GM18867 (cell line): ENCODE measurements at regions not wholly inside any gene's neighbourhood (a gene's known extent, or its start where the extent isn't known, plus 50 kb on each side); places are given as distances from the start of the nearest gene placed in this dataset.

ENCODE experiments used
- ATAC-seq: cut with Tn5 transposase; IDR thresholded peaks from one replicate; pipeline ENCODE4 v1.9.1; 2021; ENCODE audit warnings: mild to moderate bottlenecking, moderate library complexity; ENCODE audit not compliant: unreplicated experiment

- no peak for ATAC-seq
Measured at GRCh38 chr7:94264756-94265155, 129.9 kb upstream of the COL1A2 start.

DNA sequence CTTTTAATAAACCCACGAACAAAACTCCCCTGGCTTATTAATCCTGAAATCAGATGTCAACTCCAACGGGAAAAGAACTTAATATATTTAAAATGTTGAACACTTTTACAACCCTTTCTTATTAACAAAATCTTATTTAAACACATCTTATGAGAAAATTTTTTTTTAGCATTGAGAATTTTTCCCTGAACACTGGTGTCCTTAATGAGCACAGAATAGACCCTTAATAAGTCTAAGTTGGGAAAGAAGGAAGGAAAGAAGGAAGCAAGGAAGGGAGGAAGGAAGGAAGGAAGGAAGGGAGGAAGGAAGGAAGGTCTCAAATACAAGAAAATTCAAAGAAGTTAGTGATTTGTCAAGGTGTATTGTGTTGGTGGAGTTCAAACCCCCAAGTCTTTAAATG, 129.2 kb upstream of the COL1A2 start:
- ATAC-seq: no peak

- no peak for ATAC-seq
Measured at GRCh38 chr7:94266238-94266644, 128.5 kb upstream of the COL1A2 start.

GRCh38 chr7:94270772-94271171, 123.9 kb upstream of the COL1A2 start:
- ATAC-seq: no peak

- no peak for ATAC-seq
Measured at GRCh38 chr7:94272821-94273583, 121.7 kb upstream of the COL1A2 start.

DNA sequence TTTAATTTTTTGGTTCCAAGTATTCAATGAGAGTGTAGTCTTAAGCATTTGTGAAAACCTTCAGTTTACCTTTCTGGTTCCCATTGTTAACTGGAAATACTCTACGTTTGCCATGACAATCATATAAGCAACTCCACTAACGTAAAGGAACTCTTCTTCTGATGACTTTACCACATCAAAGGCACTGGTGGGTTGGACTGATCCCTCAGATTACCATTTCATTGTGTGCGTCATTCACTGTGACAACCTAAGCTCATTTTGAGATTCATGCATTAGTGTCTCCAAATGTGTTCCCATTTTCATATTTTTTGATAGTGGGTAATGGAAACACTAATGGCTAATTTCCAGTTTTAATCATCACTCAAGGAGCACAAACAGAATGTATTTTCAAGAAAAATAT, 119.9 kb upstream of the COL1A2 start:
- no peak for ATAC-seq

GRCh38 chr7:94276027-94276426, 118.7 kb upstream of the COL1A2 start:
- ATAC-seq: no peak

DNA sequence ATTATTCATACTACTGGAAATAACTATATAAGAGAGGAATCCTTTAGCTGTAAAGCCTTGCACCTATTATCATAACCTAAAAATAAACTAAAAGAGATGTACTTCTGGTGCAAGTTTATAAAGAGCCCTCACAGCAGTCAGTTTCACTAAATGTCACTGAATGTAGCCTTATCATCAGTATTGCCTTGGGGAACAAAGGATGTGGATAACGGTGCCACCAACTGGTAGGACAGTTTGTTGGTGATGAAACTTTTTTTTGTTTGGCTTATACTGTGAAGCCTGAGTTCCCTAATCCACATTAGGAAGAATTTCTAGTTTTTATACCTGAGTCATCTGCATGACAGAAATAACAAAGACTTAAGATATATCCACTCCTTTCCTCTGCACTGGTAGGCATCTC, 117.9 kb upstream of the COL1A2 start:
- peak; percentile 70 for ATAC-seq

- peak; percentile 8 for ATAC-seq
Measured at GRCh38 chr7:94277236-94277635, 117.5 kb upstream of the COL1A2 start.

DNA sequence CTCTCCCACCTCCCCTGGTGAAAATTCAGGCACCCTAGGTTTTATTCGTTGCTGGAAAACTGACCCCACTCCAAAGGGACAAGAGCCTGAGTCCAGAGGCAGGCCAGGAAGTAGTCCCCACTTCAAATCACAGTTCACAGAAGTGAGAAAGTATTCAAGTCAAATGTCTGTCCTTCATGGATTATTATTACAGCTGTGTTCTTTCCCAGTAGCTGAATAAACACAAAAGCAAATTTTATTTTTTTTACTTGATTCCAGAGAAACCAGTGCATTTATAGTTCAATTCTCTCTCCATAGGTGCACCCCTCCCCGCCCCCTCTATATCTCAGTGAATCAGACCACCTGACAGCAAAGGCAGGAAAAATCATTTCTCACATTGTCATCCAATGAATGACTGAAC, 113.8 kb upstream of the COL1A2 start:
- ATAC-seq: no peak

DNA sequence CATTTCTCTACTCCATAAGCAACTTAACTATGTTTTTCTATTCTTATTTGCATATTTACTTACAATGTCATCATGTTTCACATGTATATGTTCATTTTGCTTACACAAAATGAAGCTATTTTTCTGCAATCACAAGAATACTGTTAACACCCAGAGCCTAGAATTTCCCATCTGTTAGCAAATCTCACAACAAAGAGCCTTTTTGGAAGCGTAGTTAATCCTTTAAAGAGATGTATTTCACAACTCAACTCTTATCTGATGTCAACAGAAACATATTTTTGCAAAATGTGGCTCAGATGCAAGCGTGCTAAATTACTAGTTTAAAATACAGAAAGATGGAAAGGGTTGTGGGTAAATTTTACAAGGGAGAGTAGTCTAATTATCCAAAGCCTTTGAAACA, 110.6 kb upstream of the COL1A2 start:
- ATAC-seq: no peak

GRCh38 chr7:94286111-94286510, 108.6 kb upstream of the COL1A2 start:
- no peak for ATAC-seq

GRCh38 chr7:94288096-94288495, 106.6 kb upstream of the COL1A2 start:
- ATAC-seq: no peak

GRCh38 chr7:94289071-94289470, 105.6 kb upstream of the COL1A2 start:
- no peak for ATAC-seq

DNA sequence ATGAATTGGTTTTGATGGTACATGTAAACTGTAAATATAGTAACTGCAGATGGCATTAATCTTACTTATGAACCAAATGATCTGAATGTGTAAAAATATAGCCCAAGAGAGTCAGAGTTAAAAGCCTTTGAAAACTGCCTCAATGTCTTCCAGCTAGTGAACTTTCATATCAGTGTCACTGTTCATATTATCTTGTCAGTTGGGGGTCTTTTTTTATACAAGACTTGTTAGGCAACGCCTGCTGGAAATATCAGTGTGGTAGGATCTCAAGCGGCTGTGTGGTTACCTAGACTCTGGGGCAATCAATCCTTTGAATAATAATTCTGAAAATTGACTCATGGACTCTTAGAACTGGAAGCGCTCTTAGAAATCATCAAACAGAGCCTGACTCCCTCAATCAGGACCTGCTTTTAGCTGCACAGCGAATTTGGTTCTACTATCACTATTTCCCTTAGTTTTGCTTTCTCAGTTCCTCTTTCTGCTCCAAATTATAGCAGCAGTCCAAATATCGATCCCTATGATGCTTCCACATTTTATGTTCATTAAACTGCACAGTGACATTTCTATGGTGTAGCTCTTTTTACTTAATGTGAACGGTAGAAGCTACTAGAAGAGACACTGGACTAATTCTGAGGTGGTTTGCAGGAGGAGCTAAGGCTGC, 100.1 kb upstream of the COL1A2 start:
- no peak for ATAC-seq

GRCh38 chr7:94295850-94296249, 98.8 kb upstream of the COL1A2 start:
- ATAC-seq: no peak

GRCh38 chr7:94296881-94297280, 97.8 kb upstream of the COL1A2 start:
- no peak for ATAC-seq

- no peak for ATAC-seq
Measured at GRCh38 chr7:94297397-94297838, 97.3 kb upstream of the COL1A2 start.

DNA sequence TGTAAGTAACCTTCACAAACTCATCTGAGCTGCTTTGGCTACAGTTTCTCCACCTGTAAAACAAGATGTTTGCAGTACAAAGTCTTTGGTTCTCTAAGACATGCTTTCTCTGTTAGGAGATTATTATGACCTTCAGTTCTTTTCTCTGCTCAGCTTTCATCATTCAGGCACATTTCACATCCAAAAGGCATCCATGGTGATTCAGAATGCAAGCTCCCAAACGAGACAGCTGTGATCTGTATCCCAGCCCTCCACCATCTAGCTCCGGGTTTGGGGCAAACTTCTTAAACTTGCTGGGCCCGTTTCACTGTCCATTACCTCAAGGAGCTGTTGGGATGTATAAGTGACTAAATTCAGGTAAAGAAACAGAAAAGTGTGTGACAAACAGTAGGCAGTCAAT, 95.8 kb upstream of the COL1A2 start:
- ATAC-seq: no peak

GRCh38 chr7:94300176-94300835, 94.4 kb upstream of the COL1A2 start:
- no peak for ATAC-seq

- no peak for ATAC-seq
Measured at GRCh38 chr7:94301024-94301586, 93.6 kb upstream of the COL1A2 start.

DNA sequence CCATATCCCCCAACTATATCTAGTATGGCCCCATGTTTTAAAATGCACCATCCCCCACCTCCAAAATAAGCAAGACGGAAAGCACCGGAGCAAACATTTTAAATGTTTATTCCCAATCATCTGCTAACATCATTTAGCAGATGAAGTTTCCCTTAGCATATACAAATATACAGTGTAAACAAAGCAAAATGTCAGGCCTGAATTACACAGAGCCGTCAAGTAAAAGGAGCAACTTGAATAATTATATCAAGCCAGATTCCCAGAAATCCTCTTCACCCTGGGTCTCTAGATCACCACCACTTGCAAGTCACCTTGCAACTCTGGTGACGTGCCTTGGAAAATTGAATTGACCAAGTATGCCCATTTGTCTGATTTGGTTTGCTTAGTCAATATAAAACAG, 91.6 kb upstream of the COL1A2 start:
- no peak for ATAC-seq
